Fibroblast of skin of abdomen (primary cell): ENCODE measurements at regions not wholly inside any gene's neighbourhood (a gene's known extent, or its start where the extent isn't known, plus 50 kb on each side); places are given as distances from the start of the nearest gene placed in this dataset.
"Not testable (repeated sequence)": the region's sequence is repeated elsewhere in the genome, so short reads cannot be mapped to it uniquely, and the experiment has no call there.

Experiments used
- DNase-seq: peaks from one replicate; pipeline ENCODE4 v3.0.0-alpha.2; 2013

DNA sequence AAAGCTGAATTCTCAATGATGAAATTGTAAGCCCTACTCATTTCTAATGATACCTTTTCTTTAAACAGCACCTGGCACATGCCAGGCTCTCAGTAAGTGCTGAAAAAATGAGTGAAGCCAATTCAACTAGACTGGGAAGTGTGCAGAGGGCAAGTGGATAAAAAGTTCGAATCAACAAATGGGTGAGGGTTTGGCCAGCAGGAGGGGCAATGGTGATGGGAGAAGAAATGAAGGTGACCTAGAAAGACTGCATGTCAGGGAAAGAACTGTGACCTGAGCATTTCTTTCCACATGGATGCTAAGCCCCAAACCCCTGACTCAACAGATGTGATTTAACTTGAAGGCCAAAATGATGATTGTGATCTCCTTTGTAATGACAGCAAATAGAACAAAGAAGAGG lies 54.6 kb downstream of the DKK1 start:
- DNase-seq: no peak

- DNase-seq: not testable (repeated sequence)
These were observed 60.1 kb downstream of the DKK1 start for GRCh38 chr10:52374207-52374606.

DNA sequence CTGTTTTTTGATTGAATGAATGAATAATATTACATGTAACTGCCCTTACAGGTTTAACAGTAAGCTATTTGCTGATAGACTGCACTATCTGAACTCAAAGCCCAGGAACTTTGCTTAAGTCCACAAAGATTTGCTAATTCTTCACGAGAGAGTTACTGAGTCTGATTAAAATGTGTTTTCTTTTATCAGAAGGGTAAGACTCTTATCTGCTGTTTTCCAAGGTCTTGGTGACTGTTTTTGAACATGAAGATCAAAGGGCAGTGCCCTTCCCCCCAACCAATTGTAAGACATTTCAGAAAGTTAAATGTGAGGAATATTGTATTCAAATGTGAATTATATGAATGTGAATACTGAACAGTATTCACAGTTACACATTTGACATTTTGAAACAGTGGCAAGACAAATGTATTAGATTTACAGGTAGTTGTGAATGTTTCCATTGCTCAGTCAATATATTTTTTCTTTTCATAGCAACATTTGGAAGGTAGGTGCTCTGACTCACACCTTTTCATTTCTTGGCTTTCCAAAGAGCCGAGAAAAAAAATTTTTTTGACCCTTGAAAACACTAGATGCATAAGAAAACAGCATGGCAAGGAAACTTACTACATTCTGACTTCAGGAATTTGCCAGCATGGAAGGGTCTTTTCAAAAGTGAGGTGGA lies 62.7 kb downstream of the DKK1 start:
- no peak for DNase-seq

DNA sequence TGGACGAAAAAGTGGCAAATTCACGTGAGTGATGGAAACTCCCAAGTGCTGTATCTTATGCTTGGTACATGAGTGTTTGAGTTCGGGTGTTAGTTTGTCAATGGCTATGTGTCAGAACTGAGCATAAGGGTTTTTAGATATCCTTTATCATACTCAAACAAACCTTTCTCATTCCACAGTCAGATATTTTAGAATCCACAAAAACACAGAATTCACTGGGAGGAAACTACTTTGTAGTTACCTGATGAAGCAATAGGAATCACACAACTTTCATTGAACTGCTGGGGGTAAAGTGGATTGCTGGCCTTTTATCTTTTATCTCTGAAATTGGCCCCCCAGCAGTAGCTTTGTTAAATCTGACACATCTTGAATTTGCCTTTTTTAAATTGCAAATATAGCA lies 64.0 kb downstream of the DKK1 start:
- DNase-seq: no peak

DNA sequence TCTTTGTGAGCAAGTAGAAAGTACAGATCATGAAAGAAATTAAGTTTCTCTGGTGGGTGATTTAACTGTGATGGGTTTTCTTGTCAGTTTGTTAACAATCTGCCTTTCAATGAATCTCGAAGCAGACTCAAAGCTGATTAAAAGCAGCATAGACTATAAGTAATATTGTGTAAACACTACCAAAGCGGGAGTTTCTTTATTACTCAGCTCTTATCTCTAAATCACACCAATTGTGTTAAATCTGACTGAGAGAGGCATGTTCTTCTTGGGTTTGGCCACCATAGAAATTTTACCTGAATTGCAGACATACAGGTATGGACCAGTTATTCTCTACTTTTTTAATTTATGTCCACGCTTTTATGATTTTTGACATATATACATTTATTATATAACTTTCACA lies 65.2 kb downstream of the DKK1 start:
- DNase-seq: no peak

GRCh38 chr10:52383088-52383487 lies 69.0 kb downstream of the DKK1 start:
- peak; percentile 0 for DNase-seq

DNA sequence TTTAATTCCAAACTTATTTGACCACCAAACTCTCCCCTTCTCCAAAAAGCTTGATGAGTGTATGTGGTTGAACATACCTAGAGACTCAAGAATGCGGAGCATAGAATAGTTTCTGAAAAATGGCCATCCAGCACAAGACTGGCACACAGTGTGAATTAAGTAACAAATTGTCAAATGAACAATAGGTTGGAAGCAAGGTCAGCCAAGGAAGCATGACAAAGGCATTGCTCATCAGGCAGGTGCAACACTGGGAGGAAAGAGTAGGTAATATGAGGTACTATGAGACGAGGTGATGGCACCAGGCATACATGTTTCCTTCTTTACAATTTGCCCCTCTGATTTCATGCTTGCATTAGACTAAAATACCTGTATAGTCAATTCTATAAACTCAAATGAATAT lies 73.7 kb downstream of the DKK1 start:
- no peak for DNase-seq

DNA sequence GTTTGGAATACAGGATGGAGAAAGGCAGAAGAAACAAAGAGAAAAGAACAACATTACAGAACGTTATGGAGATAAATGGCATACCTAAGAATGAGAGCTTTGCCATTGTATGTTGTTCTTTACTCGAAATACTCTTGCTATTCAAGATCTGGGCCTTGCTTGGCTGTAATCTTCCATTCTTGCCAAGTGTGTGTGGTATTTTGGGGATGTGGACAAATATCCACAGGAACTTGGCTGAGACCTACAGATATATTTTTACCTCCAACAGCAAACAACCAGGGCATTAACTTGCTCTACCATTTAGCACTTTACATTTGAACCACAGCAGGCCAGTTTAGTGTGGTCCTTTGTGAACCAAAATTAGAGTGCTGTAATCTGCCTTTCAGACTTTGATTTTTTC lies 76.3 kb downstream of the DKK1 start:
- DNase-seq: no peak

DNA sequence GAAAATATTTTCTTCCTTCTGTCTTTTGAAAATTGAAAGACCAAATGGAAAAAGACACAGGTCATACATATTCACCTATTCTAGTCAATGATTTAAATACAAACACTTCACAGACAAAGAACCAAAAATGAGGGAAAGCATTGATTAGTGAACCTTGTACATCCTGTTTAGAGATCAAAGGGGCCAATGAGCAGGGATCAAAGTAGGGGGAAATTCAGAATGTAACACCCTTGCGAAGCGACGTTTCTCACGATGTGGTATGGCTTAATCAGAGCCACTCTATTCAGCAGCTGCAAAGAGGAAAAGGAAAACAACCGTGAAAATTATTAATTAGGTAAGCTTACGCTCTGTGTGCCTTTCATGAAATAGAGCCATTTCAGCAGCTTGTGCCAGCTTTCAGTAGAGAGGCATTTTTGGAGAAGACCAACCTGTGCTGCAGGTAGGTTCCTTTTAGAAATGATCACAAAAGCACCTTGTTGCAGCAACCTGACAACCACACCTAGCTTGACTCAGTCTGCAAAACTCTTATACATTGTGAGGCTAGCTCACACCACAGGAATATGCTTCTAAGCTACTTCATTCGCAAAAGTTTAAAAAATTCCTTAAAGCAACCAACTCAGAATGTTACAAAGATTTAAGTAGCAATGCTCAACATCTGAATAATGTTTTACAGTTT lies 78.0 kb downstream of the DKK1 start:
- DNase-seq: no peak

- DNase-seq: peak; percentile 14
These were observed 80.2 kb downstream of the DKK1 start for GRCh38 chr10:52394246-52394645.

- DNase-seq: no peak
These were observed 86.5 kb downstream of the DKK1 start for GRCh38 chr10:52400562-52400961.

- DNase-seq: peak; percentile 2
These were observed 89.7 kb downstream of the DKK1 start for GRCh38 chr10:52403801-52404200.

DNA sequence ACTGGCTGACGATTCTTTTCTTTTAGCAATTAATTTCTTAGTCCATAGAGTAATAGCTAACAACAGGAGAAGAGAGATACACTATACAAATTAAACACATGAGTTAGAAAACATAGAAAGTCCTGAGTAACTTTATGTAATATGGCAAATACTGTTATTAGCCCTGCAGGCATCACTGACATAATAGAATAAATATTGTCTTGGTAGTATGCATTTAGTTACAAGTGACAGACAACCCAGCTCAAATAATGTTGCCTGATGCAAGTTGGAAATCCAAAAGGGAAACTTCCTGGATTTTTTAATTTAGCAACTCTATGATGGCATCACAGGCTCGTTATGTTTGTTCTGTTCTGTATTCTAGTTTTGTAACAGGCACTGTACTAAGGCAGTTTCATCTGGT lies 95.1 kb downstream of the DKK1 start:
- no peak for DNase-seq

DNA sequence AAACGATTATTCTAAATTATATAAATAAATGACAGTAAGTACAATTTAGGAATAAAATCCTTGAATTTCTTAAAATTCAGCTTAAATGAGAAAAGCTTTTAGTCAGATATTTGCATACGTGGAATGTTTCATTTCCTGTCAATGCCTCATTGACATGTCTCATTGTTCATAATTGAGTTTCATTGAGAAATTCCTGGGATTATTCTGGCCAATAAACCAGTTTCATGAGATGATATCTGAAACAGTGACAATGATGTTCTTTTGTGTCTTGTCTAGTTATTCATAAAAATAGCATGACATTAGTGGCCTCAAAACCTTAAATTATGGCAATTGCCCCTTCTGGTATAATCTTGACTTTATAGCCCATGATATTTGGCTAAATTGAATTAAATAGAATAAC lies 95.8 kb downstream of the DKK1 start:
- DNase-seq: peak; percentile 5

GRCh38 chr10:52410916-52411315 lies 96.8 kb downstream of the DKK1 start:
- DNase-seq: no peak

DNA sequence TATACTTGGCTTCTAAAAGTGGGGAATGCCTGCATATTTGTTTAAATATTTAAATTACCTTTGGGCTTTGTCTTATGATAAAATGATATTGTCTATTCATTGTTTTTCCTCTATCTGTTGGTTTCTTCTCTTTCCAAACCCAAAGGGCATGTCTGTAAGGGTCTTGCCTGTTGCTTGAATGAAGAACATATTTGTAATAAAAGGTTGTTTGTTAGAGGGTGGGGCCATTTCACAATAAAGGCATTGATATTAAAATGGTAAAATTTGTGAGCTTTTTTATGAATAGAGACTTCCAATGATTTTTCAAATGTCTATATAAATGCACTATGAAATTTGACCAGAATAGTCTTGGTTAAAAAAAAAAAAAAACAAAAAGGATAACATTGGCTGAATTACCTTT lies 105.2 kb downstream of the DKK1 start:
- no peak for DNase-seq

DNA sequence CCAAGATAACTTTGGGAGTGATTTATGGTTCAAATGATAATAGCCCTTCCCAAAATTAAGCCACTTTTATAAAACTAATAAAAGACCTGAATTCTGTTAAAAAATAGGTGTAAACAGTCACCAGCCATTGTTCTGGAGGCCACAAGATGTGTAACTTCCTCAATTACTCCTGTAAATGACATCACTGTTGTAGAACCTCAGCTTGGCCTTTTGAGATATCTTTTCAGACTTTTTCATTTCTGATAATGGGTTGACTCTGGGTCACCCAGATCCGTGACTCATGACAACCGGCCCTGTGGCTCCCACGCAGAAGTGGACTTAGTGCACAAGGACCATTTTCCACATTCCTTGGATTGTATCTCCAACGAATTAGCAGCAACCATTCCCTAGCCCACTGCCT lies 106.6 kb downstream of the DKK1 start:
- DNase-seq: no peak

- DNase-seq: no peak
These were observed 109.3 kb downstream of the DKK1 start for GRCh38 chr10:52423369-52423768.

DNA sequence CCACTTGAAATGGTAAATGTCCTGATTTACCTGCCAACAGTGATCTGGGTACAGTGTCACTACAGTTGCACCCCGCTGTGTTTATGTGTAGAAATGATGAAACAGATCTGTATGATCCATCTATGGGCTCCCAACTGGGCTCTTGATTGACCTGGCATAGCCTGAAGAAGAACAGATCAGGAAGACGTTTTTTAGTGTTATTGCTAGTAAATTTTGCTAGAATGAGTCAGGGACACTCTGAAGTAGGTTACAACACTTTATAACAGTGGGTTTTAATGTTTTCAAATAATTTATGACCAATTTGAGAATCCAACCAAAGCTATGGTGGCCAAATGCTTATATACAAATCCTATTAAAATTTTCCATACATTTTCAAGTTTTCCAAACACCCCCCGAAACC lies 110.3 kb downstream of the DKK1 start:
- no peak for DNase-seq

DNA sequence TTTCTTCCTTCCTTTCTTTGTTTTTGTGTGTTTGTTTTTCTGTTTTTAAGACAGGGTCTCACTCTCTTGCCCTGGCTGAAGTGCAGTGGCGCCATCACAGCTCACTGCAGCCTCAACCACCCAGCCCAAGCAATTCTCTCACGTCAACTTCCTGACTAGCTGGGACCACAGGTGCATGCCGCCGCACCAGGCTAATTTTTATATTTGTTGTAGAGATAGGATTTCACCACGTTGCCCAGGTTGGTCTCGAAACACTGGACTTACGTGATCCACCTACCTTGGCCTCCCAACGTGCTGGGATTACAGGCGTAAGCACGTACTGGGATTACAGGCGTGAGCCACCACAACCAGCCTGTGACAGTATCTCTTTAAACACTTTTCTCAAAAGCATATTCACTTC lies 120.7 kb downstream of the DKK1 start:
- DNase-seq: no peak

DNA sequence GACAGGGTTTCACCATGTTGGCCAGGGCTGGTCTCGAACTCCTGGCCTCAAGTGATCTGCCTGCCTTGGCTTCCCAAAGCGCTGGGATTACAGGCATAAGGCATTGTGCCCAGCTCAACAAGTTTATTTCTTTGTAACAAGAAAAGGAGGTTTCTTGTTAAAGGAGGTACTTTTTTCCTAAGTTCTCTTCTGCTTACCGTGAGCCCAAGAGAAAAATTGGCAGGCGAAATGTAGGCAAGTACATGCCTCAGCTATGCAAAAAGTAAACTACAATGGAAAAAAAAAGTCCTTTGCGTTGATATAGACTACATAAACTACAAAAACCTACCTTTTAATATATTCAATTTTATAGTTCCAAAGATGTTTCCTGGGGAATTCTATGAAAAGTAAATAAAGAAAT lies 122.6 kb downstream of the DKK1 start:
- DNase-seq: no peak

GRCh38 chr10:52437205-52437646 lies 123.1 kb downstream of the DKK1 start:
- no peak for DNase-seq

- no peak for DNase-seq
These were observed 124.0 kb downstream of the DKK1 start for GRCh38 chr10:52438119-52438518.

- DNase-seq: no peak
These were observed 126.7 kb downstream of the DKK1 start for GRCh38 chr10:52440612-52441285.
